ENCODE measurements at regions not wholly inside any gene's neighbourhood (a gene's known extent, or its start where the extent isn't known, plus 50 kb on each side); places are given as distances from the start of the nearest gene placed in this dataset.

- no peak overlapping the region for H3K4me3 Mint-ChIP-seq
Observed at GRCh38 chr10:129089341-129089740, 377.7 kb upstream of the MGMT start.

GRCh38 chr10:129090165-129090564, 376.9 kb upstream of the MGMT start:
- H3K4me3 Mint-ChIP-seq = no peak overlapping the region
- H3K4me1 Mint-ChIP-seq = peaks cover 1% of the 10 kb centered on the region
- peaks cover under 1% of the 10 kb centered on the region for H3K9me3 Mint-ChIP-seq (ENCODE audit: low read depth)
- no peak overlapping the region for H3K27ac Mint-ChIP-seq
- DNase-seq (no peak), ATAC-seq (no peak)
- no peaks in the 10 kb centered on the region for H3K36me3 Mint-ChIP-seq
- H3K27me3 Mint-ChIP-seq = no peaks in the 10 kb centered on the region
- CTCF ChIA-PET = no interaction called here

More at GRCh38 chr10:129089341-129089740, 377.7 kb upstream of the MGMT start:
- ATAC-seq = no peak
- H3K4me1 Mint-ChIP-seq = peaks cover 1% of the 10 kb centered on the region
- CTCF ChIA-PET = no interaction called here
- no peak overlapping the region for H3K27ac Mint-ChIP-seq
- H3K36me3 Mint-ChIP-seq = no peaks in the 10 kb centered on the region
- no peak for DNase-seq
- H3K27me3 Mint-ChIP-seq = no peaks in the 10 kb centered on the region
- peaks cover 5% of the 10 kb centered on the region for H3K9me3 Mint-ChIP-seq (ENCODE audit: low read depth)

GRCh38 chr10:129090618-129091366, 376.2 kb upstream of the MGMT start:
- CTCF ChIA-PET = no interaction called here
- H3K9me3 Mint-ChIP-seq (ENCODE audit: low read depth) = no peaks in the 10 kb centered on the region
- H3K27me3 Mint-ChIP-seq = no peaks in the 10 kb centered on the region
- H3K4me3 Mint-ChIP-seq = no peak overlapping the region
- no peak for ATAC-seq
- H3K36me3 Mint-ChIP-seq = no peaks in the 10 kb centered on the region
- H3K4me1 Mint-ChIP-seq = peaks cover 1% of the 10 kb centered on the region
- no peak for DNase-seq
- H3K27ac Mint-ChIP-seq = no peak overlapping the region

GRCh38 chr10:129093641-129094040, 373.4 kb upstream of the MGMT start:
- no peaks in the 10 kb centered on the region for H3K9me3 Mint-ChIP-seq (ENCODE audit: low read depth)
- H3K36me3 Mint-ChIP-seq = no peaks in the 10 kb centered on the region
- H3K27ac Mint-ChIP-seq = no peak overlapping the region
- H3K4me1 Mint-ChIP-seq = peaks cover 3% of the 10 kb centered on the region
- CTCF ChIA-PET = no interaction called here
- H3K4me3 Mint-ChIP-seq = no peak overlapping the region
- DNase-seq (peak; percentile 11), ATAC-seq (no peak)
- H3K27me3 Mint-ChIP-seq = no peaks in the 10 kb centered on the region

- DNase-seq = peak; percentile 15
- no peaks in the 10 kb centered on the region for H3K9me3 Mint-ChIP-seq (ENCODE audit: low read depth)
- peaks cover 3% of the 10 kb centered on the region for H3K4me1 Mint-ChIP-seq
- H3K36me3 Mint-ChIP-seq = no peaks in the 10 kb centered on the region
- H3K27me3 Mint-ChIP-seq = no peaks in the 10 kb centered on the region
- ATAC-seq = no peak
- no peak overlapping the region for H3K4me3 Mint-ChIP-seq
- H3K27ac Mint-ChIP-seq = no peak overlapping the region
- CTCF ChIA-PET = no interaction called here
Observed at GRCh38 chr10:129094233-129094632, 372.8 kb upstream of the MGMT start.

GRCh38 chr10:129094861-129095260, 372.2 kb upstream of the MGMT start:
- Mint-ChIP-seq H3K27ac (no peak overlapping the region), H3K9me3 (ENCODE audit: low read depth) (no peaks in the 10 kb centered on the region), H3K27me3 (no peaks in the 10 kb centered on the region), H3K4me1 (peaks cover 3% of the 10 kb centered on the region), H3K36me3 (no peaks in the 10 kb centered on the region), H3K4me3 (no peak overlapping the region)
- DNase-seq (peak; percentile 16), ATAC-seq (no peak)
- CTCF ChIA-PET = no interaction called here

- peaks cover 3% of the 10 kb centered on the region for H3K4me1 Mint-ChIP-seq
- no peaks in the 10 kb centered on the region for H3K9me3 Mint-ChIP-seq (ENCODE audit: low read depth)
- H3K36me3 Mint-ChIP-seq = no peaks in the 10 kb centered on the region
- no peaks in the 10 kb centered on the region for H3K27me3 Mint-ChIP-seq
- H3K27ac Mint-ChIP-seq = no peak overlapping the region
- CTCF ChIA-PET = no interaction called here
- no peak overlapping the region for H3K4me3 Mint-ChIP-seq
- ATAC-seq = no peak
- peak; percentile 4 for DNase-seq
Observed at GRCh38 chr10:129095680-129096064, 371.4 kb upstream of the MGMT start.

- Mint-ChIP-seq H3K9me3 (ENCODE audit: low read depth) (no peaks in the 10 kb centered on the region), H3K36me3 (no peaks in the 10 kb centered on the region), H3K27ac (no peak overlapping the region), H3K27me3 (no peaks in the 10 kb centered on the region), H3K4me3 (no peak overlapping the region), H3K4me1 (peaks cover 4% of the 10 kb centered on the region)
- CTCF ChIA-PET = no interaction called here
- ATAC-seq (no peak), DNase-seq (peak; percentile 2)
Observed at GRCh38 chr10:129096065-129096984, 370.7 kb upstream of the MGMT start.

GRCh38 chr10:129097776-129098330, 369.2 kb upstream of the MGMT start:
- DNase-seq (peak; percentile 39), ATAC-seq (no peak)
- peaks cover 1% of the 10 kb centered on the region for H3K36me3 Mint-ChIP-seq
- H3K27me3 Mint-ChIP-seq = no peaks in the 10 kb centered on the region
- H3K4me1 Mint-ChIP-seq = peaks cover 12% of the 10 kb centered on the region
- H3K9me3 Mint-ChIP-seq (ENCODE audit: low read depth) = no peaks in the 10 kb centered on the region
- no peak overlapping the region for H3K27ac Mint-ChIP-seq
- CTCF ChIA-PET = no interaction called here
- no peak overlapping the region for H3K4me3 Mint-ChIP-seq

GRCh38 chr10:129098517-129098916, 368.5 kb upstream of the MGMT start:
- ATAC-seq (no peak), DNase-seq (peak; percentile 25)
- Mint-ChIP-seq H3K9me3 (ENCODE audit: low read depth) (no peaks in the 10 kb centered on the region), H3K27ac (no peak overlapping the region), H3K27me3 (no peaks in the 10 kb centered on the region), H3K4me1 (peaks cover 12% of the 10 kb centered on the region), H3K36me3 (peaks cover 1% of the 10 kb centered on the region), H3K4me3 (no peak overlapping the region)
- CTCF ChIA-PET = no interaction called here

GRCh38 chr10:129099486-129099885, 367.6 kb upstream of the MGMT start:
- ATAC-seq (no peak), DNase-seq (peak; percentile 8)
- no peak overlapping the region for H3K27ac Mint-ChIP-seq
- no peaks in the 10 kb centered on the region for H3K9me3 Mint-ChIP-seq (ENCODE audit: low read depth)
- H3K36me3 Mint-ChIP-seq = peaks cover 1% of the 10 kb centered on the region
- H3K4me1 Mint-ChIP-seq = peaks cover 12% of the 10 kb centered on the region
- H3K4me3 Mint-ChIP-seq = no peak overlapping the region
- CTCF ChIA-PET = no interaction called here
- no peaks in the 10 kb centered on the region for H3K27me3 Mint-ChIP-seq

GRCh38 chr10:129099992-129100391, 367.0 kb upstream of the MGMT start:
- Mint-ChIP-seq H3K4me1 (peaks cover 13% of the 10 kb centered on the region), H3K4me3 (no peak overlapping the region), H3K27ac (no peak overlapping the region), H3K36me3 (peaks cover 1% of the 10 kb centered on the region), H3K27me3 (no peaks in the 10 kb centered on the region), H3K9me3 (ENCODE audit: low read depth) (no peaks in the 10 kb centered on the region)
- ATAC-seq (no peak), DNase-seq (peak; percentile 1)
- CTCF ChIA-PET = no interaction called here

- H3K27ac Mint-ChIP-seq = peak overlapping the region; percentile 27
- no peaks in the 10 kb centered on the region for H3K27me3 Mint-ChIP-seq
- H3K4me3 Mint-ChIP-seq = no peak overlapping the region
- CTCF ChIA-PET = no interaction called here
- peaks cover 17% of the 10 kb centered on the region for H3K4me1 Mint-ChIP-seq
- peak; percentile 33 for DNase-seq
- peaks cover 1% of the 10 kb centered on the region for H3K36me3 Mint-ChIP-seq
- ATAC-seq = no peak
- no peaks in the 10 kb centered on the region for H3K9me3 Mint-ChIP-seq (ENCODE audit: low read depth)
Observed at GRCh38 chr10:129101232-129101980, 365.6 kb upstream of the MGMT start.
